Adipocyte (in vitro differentiated cells): ENCODE measurements at regions not wholly inside any gene's neighbourhood (a gene's known extent, or its start where the extent isn't known, plus 50 kb on each side); places are given as distances from the start of the nearest gene placed in this dataset.

Experiments used
- DNase-seq: peaks from one replicate; pipeline ENCODE4 v3.0.0-alpha.2; 2015; ENCODE audit warnings: low read depth
- H3K27me3 ChIP-seq: replicated peaks from 2 replicates; pipeline ENCODE4 v1.7.0; 2013; ENCODE audit warnings: mild to moderate bottlenecking, low read length, moderate library complexity; ENCODE audit not compliant: control insufficient read depth, insufficient read depth
- H3K36me3 ChIP-seq: 2 replicates; pipeline ENCODE4 v1.7.0; 2013; ENCODE audit warnings: low read length, mild to moderate bottlenecking, moderate library complexity; ENCODE audit not compliant: control insufficient read depth, insufficient read depth, severe bottlenecking
- H3K4me1 ChIP-seq: 2 replicates; pipeline ENCODE4 v1.7.0; 2013; ENCODE audit warnings: mild to moderate bottlenecking, low read length, moderate library complexity; ENCODE audit not compliant: control insufficient read depth, insufficient read depth
- H3K4me3 ChIP-seq: 2 replicates; pipeline ENCODE4 v1.7.0; 2013; ENCODE audit warnings: mild to moderate bottlenecking, low read length, moderate library complexity
- H3K9ac ChIP-seq: 2 replicates; pipeline ENCODE4 v1.7.0; 2013; ENCODE audit warnings: mild to moderate bottlenecking, low read length, moderate library complexity
- H3K9me3 ChIP-seq: 2 replicates; pipeline ENCODE4 v1.7.0; 2013; ENCODE audit warnings: mild to moderate bottlenecking, low read length, moderate library complexity; ENCODE audit not compliant: control insufficient read depth

DNA sequence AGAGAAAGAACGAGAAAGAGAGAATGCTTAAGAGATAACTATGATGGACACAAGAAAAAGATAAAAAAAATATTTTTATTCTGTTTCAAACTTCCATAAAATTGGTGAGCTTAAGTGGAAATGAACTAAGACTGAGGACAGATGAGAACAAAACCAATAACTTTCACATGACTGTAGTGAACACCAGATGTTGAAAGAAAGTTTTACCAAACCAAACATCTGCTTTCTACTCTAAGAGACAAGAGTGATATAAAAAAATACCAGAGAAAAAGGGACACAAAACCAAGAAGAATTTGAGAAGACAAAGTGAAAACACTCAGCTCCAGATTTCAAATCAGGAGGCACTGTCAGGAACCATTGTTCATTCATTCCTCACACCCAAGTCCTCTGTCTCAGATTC is 147.9 kb downstream of the IMPG2 start:
- Histone ChIP-seq H3K4me3 (no peak overlapping the region), H3K27me3 (no peaks in the 10 kb centered on the region), H3K9me3 (no peaks in the 10 kb centered on the region), H3K36me3 (no peaks in the 10 kb centered on the region), H3K9ac (no peak overlapping the region), H3K4me1 (no peaks in the 10 kb centered on the region)
- DNase-seq = no peak

DNA sequence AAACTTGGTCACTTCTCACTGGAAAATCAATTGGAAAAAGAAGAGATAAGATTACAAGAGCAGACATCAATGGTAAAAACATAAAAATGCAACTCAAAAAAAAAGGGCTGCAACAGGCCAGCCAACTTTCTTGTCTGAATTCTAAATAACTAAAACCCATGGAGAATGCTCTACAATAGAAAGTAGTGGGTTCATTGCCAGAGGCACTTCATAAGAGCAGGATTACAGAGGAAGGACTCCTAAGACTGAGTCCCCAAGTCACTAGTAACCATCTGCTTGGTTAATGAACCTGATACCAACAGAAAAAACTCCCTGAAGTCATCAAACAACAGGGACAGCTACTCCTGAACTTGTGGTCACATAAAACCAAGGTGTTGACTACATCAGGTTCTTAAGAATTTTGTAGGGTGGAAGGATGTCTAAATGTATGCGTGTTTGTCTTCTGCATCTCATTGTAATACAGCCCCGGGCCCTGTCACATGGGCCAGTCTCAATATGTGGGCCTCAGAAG is 148.6 kb downstream of the IMPG2 start:
- Histone ChIP-seq H3K27me3 (no peaks in the 10 kb centered on the region), H3K9me3 (no peaks in the 10 kb centered on the region)
- DNase-seq = no peak

DNA sequence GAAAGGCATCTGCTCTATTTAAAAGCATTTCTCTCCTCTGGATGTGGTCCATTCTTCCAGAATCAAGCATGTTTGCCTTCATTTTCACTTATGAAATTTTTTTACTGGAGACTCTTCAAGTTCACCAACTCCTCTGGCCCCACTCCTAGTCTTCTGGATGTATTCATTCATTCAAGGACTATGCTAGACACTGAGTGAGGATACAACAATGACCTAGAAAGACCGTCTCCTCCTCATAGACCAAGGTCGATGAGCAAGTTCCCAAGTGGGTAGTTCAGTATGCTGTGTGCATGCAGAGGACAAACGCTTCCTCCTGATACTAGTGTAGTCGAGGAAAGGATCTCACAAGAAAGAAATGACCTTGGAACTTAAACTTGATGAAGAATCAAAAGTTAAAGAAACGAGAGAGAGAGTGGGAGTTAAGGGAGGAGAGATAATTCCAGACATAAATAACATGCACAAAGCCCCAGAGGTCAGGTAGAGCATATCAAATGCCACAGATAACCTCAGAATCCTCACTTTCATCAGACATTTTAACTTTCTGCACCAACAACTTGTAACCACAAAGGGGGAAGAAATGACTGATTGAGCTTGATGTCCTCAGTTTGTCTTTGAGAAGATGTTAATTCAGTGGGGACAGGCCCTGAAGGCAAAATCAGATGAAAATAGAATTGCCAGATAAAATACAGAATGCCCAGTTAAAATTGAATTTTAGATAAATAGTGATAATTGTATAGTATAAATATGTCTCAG is 149.4 kb downstream of the IMPG2 start:
- Histone ChIP-seq H3K27me3 (no peaks in the 10 kb centered on the region), H3K36me3 (no peaks in the 10 kb centered on the region)
- no peak for DNase-seq

More for the DNA sequence above, 148.6 kb downstream of the IMPG2 start:
- Histone ChIP-seq H3K9ac (no peak overlapping the region), H3K36me3 (no peaks in the 10 kb centered on the region), H3K4me1 (no peaks in the 10 kb centered on the region), H3K4me3 (no peak overlapping the region)

DNA sequence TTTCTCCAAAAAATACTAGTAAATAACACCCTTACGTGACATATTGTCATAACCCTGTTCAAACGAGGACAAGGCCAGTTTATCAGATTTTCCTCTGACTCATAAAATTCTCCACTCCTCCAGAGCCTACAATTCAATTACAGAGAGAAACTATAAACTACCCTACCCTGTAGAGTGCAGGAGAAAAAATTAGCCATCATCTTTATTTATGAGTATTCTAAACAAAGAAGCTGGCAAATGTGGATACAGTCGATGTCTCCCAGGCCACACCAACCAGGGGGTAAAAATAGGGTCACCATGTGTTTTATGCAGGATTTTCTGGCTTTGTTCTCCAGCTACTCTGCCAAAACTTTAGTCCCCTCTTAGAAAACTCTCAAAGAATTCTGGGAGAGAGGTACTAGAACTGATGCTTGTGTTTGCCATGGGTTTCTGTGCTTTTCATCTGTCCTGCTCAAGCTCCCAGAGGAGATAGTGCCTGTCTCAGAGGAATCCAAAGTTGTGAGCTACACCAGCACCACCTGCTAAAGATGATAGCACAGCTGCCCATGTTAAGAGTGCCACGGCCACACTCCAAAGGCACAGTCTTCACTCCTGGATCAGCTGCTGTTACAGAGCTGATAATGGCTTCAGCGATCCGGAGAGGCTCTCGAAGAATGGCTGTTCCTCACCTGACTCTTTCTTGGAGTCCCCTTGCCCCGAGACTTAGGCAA is 150.2 kb downstream of the IMPG2 start:
- Histone ChIP-seq H3K36me3 (no peaks in the 10 kb centered on the region), H3K9ac (no peak overlapping the region), H3K27me3 (no peaks in the 10 kb centered on the region), H3K9me3 (no peaks in the 10 kb centered on the region), H3K4me1 (no peaks in the 10 kb centered on the region), H3K4me3 (no peak overlapping the region)
- no peak for DNase-seq

More for the DNA sequence above, 149.4 kb downstream of the IMPG2 start:
- Histone ChIP-seq H3K4me3 (no peak overlapping the region), H3K4me1 (no peaks in the 10 kb centered on the region), H3K9me3 (no peaks in the 10 kb centered on the region), H3K9ac (no peak overlapping the region)

DNA sequence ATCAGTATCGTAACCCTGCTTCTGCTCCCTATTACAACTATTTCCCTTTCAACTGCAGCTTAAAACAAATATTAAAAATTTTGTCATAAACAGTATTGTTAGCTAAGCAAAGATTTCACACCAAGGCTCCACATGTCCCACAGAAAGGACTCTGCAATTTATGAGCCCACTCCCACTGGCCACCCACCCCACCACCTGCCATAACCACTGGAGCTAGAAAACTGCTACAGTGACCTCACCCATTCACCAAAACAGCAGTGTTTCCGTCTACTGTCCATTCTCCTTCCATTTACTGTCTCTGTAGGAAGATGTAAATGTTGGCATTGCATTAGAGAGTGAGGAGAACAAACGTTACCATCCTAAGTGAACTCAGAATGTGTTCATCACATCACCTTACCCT is 150.9 kb downstream of the IMPG2 start:
- Histone ChIP-seq H3K4me3 (no peak overlapping the region), H3K27me3 (no peaks in the 10 kb centered on the region), H3K4me1 (no peaks in the 10 kb centered on the region), H3K9me3 (no peaks in the 10 kb centered on the region), H3K9ac (no peak overlapping the region), H3K36me3 (no peaks in the 10 kb centered on the region)
- DNase-seq = no peak

DNA sequence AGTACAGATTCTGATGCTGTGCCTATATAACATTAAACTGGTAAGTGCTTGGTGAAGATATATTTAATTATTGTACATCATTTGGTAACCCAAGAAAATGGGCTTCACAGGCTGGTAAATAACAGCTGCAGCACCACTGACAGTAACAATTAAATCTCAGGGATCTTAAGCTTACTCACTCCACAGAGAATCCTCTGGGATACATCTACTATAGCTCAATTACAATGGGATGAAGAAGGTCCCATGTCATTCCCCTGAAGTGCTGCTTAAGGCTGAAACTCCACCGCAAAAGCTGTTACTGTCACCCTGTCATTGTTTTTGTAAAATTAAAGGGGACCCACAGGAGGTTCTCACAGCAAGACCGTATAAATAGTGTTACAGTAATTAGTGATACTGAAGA is 153.0 kb downstream of the IMPG2 start:
- H3K9ac ChIP-seq = no peak overlapping the region
- no peaks in the 10 kb centered on the region for H3K4me1 ChIP-seq
- H3K27me3 ChIP-seq = no peaks in the 10 kb centered on the region
- H3K4me3 ChIP-seq = no peak overlapping the region
- H3K36me3 ChIP-seq = no peaks in the 10 kb centered on the region
- H3K9me3 ChIP-seq = no peaks in the 10 kb centered on the region
- DNase-seq = no peak

DNA sequence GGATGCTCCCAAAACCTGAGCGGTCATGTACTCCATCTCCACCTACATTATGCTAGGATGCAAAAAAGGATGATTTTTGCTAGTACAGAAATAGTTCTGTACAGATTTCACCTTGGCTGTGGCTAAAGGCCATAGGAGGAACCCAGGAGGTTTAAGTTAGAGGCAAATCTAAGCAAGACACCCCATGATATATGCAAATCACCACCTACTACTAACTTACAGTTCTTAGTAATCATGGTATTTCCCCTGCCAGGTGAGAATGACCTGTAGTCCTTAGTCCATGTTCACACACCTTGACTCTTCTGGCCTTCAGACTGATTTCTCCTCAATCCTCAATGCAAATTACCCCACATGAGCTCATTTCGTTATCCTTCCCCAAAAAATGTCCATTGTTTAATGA is 154.2 kb downstream of the IMPG2 start:
- Histone ChIP-seq H3K4me1 (no peaks in the 10 kb centered on the region), H3K9ac (no peak overlapping the region)

DNA sequence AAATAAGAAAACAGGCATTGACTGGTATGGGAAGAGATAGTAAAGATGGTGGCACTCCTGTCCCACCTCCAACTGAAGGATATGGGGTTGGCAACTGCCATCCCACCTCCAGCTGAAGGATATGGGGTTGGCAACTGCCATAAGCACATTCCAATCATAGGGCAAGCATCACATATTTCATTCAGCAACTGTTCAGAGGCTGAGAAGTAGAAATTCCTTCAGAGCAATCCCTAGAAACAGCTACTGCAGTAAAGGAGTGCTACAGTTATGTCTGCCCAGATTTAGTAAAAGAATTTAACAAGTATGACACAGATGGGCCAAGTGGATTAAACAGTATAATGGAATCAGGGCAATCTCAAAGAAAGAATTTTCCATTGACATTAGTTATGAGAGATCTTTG is 156.8 kb downstream of the IMPG2 start:
- peak; percentile 8 for DNase-seq
- no peak overlapping the region for H3K9ac ChIP-seq

More for the DNA sequence above, 154.2 kb downstream of the IMPG2 start:
- no peaks in the 10 kb centered on the region for H3K36me3 ChIP-seq
- no peak for DNase-seq
- H3K4me3 ChIP-seq = no peak overlapping the region
- H3K27me3 ChIP-seq = no peaks in the 10 kb centered on the region
- H3K9me3 ChIP-seq = no peaks in the 10 kb centered on the region

DNA sequence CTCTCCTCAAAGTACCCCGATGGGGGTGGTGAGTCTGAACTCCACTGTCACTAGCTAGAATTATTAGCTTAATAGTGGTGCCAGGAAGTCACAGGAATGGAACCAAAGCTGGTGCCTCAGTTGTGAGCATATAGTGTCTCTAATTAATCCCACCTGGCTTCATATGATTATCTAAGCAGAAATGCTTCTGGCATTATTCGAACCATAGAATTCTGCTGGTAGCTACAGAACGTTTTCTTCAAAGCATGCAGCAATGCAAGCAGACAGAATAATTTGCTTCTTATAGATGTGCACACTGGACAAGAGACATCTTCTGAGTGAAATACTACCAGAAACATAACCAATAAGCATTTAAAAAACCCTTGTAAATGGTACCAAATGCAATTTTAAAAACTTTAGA is 160.9 kb downstream of the IMPG2 start:
- Histone ChIP-seq H3K9me3 (no peaks in the 10 kb centered on the region), H3K4me1 (peaks cover 6% of the 10 kb centered on the region)

More for the DNA sequence above, 156.8 kb downstream of the IMPG2 start:
- H3K27me3 ChIP-seq = no peaks in the 10 kb centered on the region
- no peaks in the 10 kb centered on the region for H3K9me3 ChIP-seq
- no peaks in the 10 kb centered on the region for H3K4me1 ChIP-seq
- H3K36me3 ChIP-seq = no peaks in the 10 kb centered on the region
- H3K4me3 ChIP-seq = no peak overlapping the region

DNA sequence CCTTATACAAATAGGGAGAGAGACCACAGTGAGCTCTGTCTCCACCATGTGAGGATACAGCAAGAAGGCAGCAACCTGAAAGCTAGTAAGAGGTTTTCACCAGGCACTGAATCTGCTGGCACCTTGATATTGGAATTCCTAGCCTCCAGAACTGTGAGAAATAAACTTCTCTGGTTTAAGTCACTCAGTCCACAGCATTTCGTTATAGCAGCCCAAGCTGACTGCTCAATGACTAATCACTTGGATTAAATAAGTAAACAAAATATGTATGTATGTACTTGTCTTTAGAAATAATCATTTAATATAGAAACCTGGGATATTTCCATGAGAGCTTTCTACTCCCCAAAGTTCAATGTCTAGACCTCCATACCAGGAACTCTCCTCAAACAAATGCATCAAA is 162.0 kb downstream of the IMPG2 start:
- no peak for DNase-seq
- no peak overlapping the region for H3K9ac ChIP-seq
- H3K9me3 ChIP-seq = no peaks in the 10 kb centered on the region
- no peaks in the 10 kb centered on the region for H3K36me3 ChIP-seq
- no peak overlapping the region for H3K4me3 ChIP-seq
- H3K27me3 ChIP-seq = no peaks in the 10 kb centered on the region
- H3K4me1 ChIP-seq = peaks cover 6% of the 10 kb centered on the region

More for the DNA sequence above, 160.9 kb downstream of the IMPG2 start:
- no peak for DNase-seq
- H3K27me3 ChIP-seq = no peaks in the 10 kb centered on the region
- H3K9ac ChIP-seq = no peak overlapping the region
- H3K36me3 ChIP-seq = no peaks in the 10 kb centered on the region
- H3K4me3 ChIP-seq = no peak overlapping the region

DNA sequence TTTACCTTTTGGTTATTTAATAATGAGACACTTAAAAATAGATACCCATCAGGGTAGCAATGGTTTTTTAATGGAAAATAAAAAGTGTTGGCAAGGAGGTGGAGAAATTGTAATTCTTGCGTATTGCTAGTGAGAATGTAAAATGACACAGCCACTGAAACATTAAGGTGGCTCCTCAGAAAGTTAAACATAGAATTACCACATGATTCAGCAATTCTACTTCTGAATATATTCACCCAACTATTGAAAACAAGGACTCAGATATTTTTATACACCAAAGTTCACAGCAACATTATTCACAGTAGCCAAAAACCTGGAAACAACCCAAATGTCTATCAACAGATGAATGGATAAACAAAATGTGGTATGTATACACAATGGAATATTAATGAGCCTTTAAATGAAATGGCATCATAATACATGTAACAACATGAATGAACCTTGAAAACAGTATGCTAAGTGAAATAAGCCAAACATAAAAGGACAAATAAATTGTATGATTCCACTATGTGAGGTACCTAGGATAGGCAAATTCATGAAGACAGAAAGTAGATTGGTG is 163.5 kb downstream of the IMPG2 start:
- no peak for DNase-seq

More for the DNA sequence above, 163.5 kb downstream of the IMPG2 start:
- H3K36me3 ChIP-seq = no peaks in the 10 kb centered on the region
- H3K9ac ChIP-seq = no peak overlapping the region
- H3K4me3 ChIP-seq = no peak overlapping the region
- no peaks in the 10 kb centered on the region for H3K27me3 ChIP-seq
- H3K9me3 ChIP-seq = no peaks in the 10 kb centered on the region
- H3K4me1 ChIP-seq = peaks cover 13% of the 10 kb centered on the region
